CD4-positive, alpha-beta T cell treated with Interleukin-10 for 1 hour (primary cell): ENCODE measurements at regions not wholly inside any gene's neighbourhood (a gene's known extent, or its start where the extent isn't known, plus 50 kb on each side); places are given as distances from the start of the nearest gene placed in this dataset.

Experiments used
- DNase-seq: peaks from one replicate; pipeline ENCODE4 v3.0.0-alpha.2; 2020

DNA sequence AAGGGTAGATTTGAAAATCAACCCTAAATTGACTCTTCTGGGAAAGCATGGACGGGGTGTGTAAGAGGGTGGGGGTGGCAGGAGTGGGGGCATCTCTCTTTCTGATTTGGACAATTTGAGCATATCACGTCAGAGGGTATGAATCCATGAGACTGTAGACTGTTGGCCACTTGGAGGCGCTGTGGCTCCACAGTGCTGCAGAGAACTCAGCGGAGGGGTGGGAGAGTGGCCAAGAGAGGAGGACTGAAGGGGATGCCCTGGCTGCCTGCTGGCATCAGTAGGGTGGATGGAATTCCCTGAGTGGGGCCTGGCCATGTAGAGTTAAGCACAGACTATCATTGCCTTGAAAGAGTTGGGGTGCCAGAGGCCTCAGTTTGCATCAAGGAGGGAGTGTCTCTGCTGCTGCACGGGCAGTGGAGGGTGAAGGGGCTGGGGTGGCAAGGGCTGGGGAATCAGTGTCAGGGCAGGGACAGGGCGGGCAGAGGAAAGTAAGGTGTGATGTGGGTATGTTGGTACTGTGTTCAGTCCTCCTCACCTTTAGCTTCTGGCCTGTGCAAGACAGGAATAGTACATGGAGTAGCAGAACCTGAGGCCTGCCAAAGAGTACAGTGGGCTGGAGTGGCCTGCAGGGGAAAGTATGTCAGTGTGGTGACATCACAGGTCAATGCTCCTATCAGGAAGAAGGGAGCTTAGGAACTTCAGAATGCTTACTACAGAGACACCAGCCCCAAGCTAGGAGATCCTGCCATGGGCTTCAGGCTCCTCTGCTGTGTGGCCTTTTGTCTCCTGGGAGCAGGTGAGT is 133.5 kb upstream of the PRSS58 start:
- peak; percentile 49 for DNase-seq

DNA sequence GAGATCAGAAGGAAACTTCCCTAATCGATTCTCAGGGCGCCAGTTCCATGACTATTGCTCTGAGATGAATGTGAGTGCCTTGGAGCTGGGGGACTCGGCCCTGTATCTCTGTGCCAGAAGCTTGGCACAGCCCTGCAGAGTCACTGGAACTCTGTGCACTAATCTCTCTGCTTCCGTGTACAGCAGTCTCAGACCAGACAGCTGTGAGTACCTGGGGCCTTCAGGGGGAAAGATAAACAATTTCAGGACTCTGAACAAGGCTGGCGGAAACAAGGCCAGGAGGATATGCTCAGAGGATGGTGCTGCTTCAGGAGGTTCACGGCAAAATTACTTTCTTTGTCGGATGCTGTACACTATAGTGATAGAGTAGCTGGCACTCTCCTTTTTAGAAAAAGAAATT is 131.7 kb upstream of the PRSS58 start:
- no peak for DNase-seq

GRCh38 chr7:142385491-142386340 is 127.9 kb upstream of the PRSS58 start:
- DNase-seq: peak; percentile 61

DNA sequence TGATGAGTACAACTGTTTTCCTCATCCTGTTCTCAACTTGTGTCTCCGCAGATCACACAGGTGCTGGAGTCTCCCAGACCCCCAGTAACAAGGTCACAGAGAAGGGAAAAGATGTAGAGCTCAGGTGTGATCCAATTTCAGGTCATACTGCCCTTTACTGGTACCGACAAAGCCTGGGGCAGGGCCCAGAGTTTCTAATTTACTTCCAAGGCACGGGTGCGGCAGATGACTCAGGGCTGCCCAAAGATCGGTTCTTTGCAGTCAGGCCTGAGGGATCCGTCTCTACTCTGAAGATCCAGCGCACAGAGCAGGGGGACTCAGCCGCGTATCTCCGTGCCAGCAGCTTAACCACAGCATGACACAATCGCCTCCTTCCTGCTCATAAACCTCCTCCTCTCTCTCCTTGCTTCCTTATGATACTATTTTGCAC is 126.7 kb upstream of the PRSS58 start:
- DNase-seq: peak; percentile 11

GRCh38 chr7:142383841-142384492 is 126.1 kb upstream of the PRSS58 start:
- DNase-seq: peak; percentile 19

GRCh38 chr7:142381727-142382390 is 124.0 kb upstream of the PRSS58 start:
- no peak for DNase-seq

DNA sequence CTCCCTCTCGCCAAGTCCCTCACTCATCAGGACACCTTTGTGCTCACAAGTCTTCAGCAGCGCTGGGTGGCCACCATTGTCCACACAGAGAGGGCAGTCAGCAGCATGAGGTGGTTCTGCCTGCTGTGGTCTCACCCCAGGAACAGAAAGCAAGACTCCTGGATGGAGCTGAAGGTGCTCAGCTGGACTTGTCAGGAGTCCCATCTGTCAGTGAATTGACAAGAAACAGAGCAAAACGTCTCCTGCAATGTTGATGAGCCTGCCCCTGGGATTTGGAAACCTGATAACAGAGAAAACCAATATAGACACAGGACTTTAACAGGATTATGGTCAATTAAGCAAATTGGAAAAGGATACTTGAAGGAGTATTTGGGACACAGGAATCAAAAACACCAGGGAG is 122.2 kb upstream of the PRSS58 start:
- no peak for DNase-seq

DNA sequence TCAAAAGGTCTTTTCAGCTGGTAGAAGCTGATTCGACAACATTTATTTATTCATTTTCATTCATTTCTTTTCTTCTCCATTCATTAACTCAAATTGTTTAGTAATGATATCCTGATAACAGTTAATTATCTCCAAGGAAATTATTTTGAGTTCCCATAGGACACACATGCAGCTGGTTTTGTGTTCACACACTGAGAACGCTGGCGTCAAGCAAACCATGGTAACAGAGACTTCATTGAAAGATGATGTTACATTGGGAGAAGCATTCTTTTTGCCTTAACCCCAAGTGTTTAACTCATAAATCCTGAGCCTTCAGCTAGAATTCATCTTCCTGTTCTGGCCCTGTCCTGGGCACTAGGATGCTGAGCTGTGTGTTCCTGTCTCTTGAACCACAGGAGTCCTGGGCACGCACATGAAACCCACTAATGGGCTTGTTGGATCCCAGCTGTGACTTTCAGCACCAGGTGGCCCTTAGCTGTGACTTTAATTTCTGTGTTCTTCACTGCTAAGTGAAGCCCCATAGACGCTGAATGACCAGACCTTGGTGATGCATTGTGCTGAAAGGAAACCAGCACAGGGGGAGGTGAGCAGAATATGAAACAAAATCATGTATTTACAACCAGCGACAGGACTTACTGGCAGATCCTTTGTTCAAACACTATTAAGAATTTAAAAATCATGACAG is 121.5 kb upstream of the PRSS58 start:
- DNase-seq: no peak

GRCh38 chr7:142377567-142377966 is 119.7 kb upstream of the PRSS58 start:
- no peak for DNase-seq

DNA sequence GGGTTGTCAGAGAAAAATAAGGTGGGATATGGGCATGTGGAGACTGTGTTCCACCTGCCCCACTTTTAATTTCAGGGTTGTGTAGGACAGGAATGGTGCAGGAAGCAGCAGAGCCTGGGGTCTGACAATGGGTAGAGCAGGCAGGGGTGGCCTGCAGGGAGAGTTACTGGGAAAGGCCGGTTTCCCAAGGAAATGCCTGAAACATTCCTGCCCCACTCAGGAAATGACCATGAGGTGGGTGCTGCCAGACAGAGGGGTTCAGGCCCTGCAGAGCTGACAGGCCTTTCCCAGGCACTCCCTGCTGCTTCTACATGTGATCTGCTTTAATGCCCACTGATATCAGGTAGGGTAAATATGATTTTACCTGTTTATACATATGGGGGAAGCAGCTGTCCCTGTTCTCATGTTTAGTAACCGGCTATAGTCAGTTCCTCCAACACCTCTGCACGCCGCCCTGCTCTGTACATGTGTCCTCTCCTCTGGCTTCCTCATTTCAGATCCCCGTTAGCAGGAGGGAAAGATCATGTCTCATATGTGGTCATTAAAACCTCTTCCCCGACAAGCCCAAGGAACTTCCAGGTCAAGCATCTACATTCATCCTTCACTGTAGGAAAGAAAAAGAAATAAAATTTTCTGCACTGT is 118.6 kb upstream of the PRSS58 start:
- no peak for DNase-seq

DNA sequence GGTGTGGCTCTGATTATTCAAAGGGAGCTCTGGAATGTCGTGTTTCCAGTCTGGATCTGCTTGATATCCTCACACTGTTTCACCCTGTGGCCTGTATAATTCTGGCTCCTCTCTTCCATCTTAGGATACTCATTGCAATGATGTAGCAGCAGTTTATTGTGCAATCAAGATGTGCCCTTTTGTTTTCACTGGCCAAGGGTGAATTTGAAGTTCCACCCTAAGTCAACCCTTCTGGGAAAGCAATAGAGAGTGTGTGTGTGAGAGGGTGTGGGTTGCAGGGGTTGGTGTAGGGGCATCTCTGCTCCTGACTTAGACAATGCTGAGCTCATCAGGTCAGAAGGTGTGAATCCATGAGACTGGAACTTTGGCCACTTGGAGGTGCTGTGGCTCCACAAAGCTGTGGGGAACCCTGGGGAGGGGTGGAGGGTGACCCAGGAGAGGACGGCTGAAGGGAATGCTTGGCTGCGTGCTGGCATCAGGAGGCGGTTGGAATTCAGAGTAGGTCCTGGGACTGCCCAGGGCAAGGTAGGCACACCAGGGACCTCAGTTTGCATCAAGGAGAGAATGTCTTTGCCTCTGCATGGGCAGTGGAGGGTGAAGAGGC is 118.0 kb upstream of the PRSS58 start:
- peak; percentile 19 for DNase-seq

GRCh38 chr7:142372727-142373126 is 114.9 kb upstream of the PRSS58 start:
- DNase-seq: no peak

GRCh38 chr7:142371586-142372377 is 113.9 kb upstream of the PRSS58 start:
- DNase-seq: no peak

DNA sequence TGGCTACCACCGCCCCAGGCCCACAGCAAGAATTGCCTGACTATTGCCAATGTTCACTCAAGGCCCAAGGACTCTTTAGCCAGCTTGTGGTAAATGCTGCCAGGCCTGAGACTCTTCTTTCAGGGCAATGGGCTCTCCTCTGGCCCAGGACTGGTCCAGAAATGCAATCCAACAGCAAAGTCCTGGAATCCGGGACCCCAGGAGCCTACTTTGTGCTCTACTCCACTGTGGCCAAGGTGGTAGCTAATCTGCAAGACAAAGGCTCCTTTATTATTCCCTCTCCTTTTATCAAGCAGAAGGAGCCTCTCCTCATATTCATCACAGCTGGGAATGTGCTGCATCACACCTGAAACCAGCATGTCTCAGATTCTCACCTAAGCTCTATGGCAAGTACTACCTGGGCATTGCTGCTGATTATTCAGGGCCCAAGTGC is 107.6 kb upstream of the PRSS58 start:
- DNase-seq: no peak

DNA sequence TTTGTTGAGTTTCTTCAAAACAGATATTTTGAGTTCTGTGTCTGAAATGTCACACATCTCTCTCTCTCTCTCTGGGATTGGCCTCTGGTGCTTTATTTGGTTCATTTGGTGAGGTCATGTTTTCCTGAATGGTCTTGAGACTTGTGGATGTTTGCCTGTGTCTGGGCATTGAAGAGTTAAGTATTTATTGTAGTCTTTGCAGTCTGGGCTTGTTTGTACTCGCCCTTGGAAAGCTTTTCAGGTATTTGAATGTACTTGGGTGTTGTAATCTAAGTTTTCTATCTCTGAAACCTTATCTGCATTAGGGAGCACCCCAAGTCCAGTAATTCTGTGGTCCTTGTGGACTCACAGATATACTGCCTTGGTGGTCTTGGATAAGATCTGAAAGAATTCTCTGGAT is 106.7 kb upstream of the PRSS58 start:
- DNase-seq: no peak

GRCh38 chr7:142362349-142362748 is 104.5 kb upstream of the PRSS58 start:
- no peak for DNase-seq

DNA sequence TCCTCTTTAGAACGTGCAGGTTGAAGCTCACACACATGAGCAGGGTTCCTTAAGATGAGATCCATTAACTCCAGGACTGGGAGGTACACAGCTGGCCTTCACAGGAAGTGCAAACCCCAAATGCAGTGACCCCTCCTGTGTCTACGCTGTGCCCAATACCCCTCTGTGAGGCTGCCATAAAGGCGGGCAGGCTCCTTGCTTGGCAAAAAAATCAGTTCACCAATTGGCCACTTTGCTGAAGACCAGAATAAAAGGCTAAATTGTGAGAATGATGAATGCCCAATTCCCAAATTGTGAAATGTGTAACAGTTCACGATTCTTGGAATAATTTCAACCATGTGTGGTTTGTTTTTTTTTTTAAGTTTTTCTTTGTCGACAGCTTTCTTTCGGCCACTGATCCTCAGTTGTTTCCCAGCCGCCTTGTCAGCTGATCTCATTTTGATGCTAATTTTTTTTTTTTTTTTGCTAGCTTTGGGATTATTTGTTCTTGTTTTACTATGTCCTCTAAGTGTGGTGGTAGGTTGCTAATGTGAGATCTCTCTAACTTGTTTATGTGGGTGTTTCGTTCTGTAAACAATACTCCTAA is 101.9 kb upstream of the PRSS58 start:
- DNase-seq: no peak

GRCh38 chr7:142357953-142358520 is 100.2 kb upstream of the PRSS58 start:
- peak; percentile 53 for DNase-seq

- DNase-seq: no peak
These were observed 98.3 kb upstream of the PRSS58 start for GRCh38 chr7:142356166-142356565.

DNA sequence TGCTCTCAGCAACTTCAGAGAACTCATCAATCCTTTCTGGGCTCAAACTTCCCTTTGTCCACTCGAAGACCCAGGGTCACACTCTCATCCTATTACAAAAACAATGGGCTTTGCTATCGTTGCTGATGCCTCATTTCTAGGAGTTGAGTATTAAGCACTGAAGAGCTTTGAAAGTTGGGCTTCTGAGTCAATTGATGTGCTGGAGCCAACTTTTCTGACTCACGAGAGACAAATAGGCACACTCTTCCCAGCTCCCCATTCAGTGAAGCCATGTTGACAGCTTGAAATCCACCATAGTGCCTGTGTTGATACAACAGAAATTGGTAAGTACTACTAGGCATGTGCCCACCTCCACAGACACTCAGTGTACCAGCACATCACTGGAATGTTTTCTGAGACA is 97.5 kb upstream of the PRSS58 start:
- DNase-seq: no peak
